ENCODE measurements at regions not wholly inside any gene's neighbourhood (a gene's known extent, or its start where the extent isn't known, plus 50 kb on each side); places are given as distances from the start of the nearest gene placed in this dataset.

DNA sequence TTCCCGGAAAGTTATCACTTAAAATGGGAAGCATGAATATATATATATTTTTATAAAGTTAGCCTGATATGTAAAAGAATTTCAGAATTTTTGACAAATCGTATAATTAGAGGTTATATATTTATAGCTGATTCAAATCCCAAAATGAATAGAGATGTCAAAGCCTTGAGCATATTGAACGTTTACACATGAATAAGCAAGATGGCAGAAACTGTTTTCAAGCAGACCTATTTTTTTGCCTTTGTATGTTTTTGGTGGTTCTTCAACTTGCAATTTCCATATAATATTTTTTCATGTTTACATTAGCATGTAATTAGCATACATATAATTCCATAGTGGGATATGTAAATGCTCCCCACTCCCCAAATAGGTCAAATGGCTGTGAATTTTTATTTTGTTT is 189.9 kb downstream of the PRL start:
- Histone ChIP-seq H3K36me3 (ENCODE audit: control insufficient read depth in 2 of 2, extremely low read depth in 1 of 2, insufficient read depth in 2 of 2, low read length in 2 of 2) (peaks cover 0 to 2% of the 10 kb centered on the region in 2 experiments), H3K4me2 (ENCODE audit: insufficient read depth, low read length) (no peak overlapping the region), H4K20me1 (replicated peaks; ENCODE audit: control insufficient read depth, extremely low read depth, insufficient read depth, low read length) (no peaks in the 10 kb centered on the region), H3K9ac (replicated peaks; ENCODE audit: extremely low read depth, insufficient read depth, low read length) (no peak overlapping the region), H3K27ac (ENCODE audit: insufficient read depth, low read depth, low read length) (no peak overlapping the region), H3K4me3 (replicated peaks in 1 of 3; ENCODE audit: insufficient read depth in 1 of 3, low read depth in 1 of 3, low read length in 3 of 3) (no peak overlapping the region), H2AFZ (ENCODE audit: low read depth, low read length) (no peak overlapping the region), H3K79me2 (ENCODE audit: control insufficient read depth, insufficient read depth, low read length) (no peaks in the 10 kb centered on the region), H3K9me3 (replicated peaks; ENCODE audit: control insufficient read depth, insufficient read depth, low read length) (no peaks in the 10 kb centered on the region), H3K27me3 (ENCODE audit: control insufficient read depth in 2 of 2, insufficient read depth in 2 of 2, low read length in 2 of 2) (no peaks in the 10 kb centered on the region), H3K9me1 (replicated peaks; ENCODE audit: control insufficient read depth, extremely low read depth, insufficient read depth, low read length) (no peaks in the 10 kb centered on the region), H3K4me1 (ENCODE audit: control insufficient read depth, extremely low read depth, insufficient read depth, low read length) (no peaks in the 10 kb centered on the region)
- ChIA-PET POLR2A (no interaction called here), CTCF (no interaction called here)
- DNase-seq (ENCODE audit: low read depth, low spot score), result no peak
- no TSS peak for BruUV-seq (replicated peaks)
- intact Hi-C loops (cut with micrococcal nuclease) (no loop called here), dilution Hi-C loops (cut with MboI; ENCODE audit: extremely low pct_ligation_motif_present, low sequenced_read_pairs) (no loop called here)
- no peak for FAIRE-seq
- TF ChIP-seq JUN (IDR thresholded peaks at IDR 0.05; ENCODE audit: borderline replicate concordance, insufficient read depth, insufficient read length, low read depth) (no peak), FOS (IDR thresholded peaks at IDR 0.05; ENCODE audit: borderline replicate concordance, insufficient read depth, low read length) (no peak), POLR2AphosphoS5 (IDR thresholded peaks at IDR 0.05; ENCODE audit: insufficient read depth, low read depth, low read length) (no peak), MYC (IDR thresholded peaks at IDR 0.05; ENCODE audit: low read depth, low read length) (no peak), POLR2A (IDR thresholded peaks at IDR 0.05; ENCODE audit: low read depth, low read length) (no peak)
- TF ChIP-seq, protein P1, sequence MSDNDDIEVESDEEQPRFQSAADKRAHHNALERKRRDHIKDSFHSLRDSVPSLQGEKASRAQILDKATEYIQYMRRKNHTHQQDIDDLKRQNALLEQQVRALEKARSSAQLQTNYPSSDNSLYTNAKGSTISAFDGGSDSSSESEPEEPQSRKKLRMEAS (IDR thresholded peaks at IDR 0.05; ENCODE audit: insufficient read depth, insufficient read length), result no peak

GRCh38 chr6:22108199-22108598 is 188.6 kb downstream of the PRL start:
- H3K79me2 ChIP-seq (ENCODE audit: control insufficient read depth, insufficient read depth, low read length), result no peaks in the 10 kb centered on the region
- no peaks in the 10 kb centered on the region for H3K9me3 ChIP-seq (replicated peaks; ENCODE audit: control insufficient read depth, insufficient read depth, low read length)
- H3K9me1 ChIP-seq (replicated peaks; ENCODE audit: control insufficient read depth, extremely low read depth, insufficient read depth, low read length), result no peaks in the 10 kb centered on the region
- dilution Hi-C loops (cut with MboI; ENCODE audit: extremely low pct_ligation_motif_present, low sequenced_read_pairs), result no loop called here
- no peak for DNase-seq (ENCODE audit: low read depth, low spot score)
- H3K27ac ChIP-seq (ENCODE audit: insufficient read depth, low read depth, low read length), result no peak overlapping the region
- intact Hi-C loops (cut with micrococcal nuclease), result no loop called here
- peaks cover 0 to 2% of the 10 kb centered on the region in 2 experiments for H3K36me3 ChIP-seq (ENCODE audit: control insufficient read depth in 2 of 2, extremely low read depth in 1 of 2, insufficient read depth in 2 of 2, low read length in 2 of 2)
- TF ChIP-seq, protein P2, sequence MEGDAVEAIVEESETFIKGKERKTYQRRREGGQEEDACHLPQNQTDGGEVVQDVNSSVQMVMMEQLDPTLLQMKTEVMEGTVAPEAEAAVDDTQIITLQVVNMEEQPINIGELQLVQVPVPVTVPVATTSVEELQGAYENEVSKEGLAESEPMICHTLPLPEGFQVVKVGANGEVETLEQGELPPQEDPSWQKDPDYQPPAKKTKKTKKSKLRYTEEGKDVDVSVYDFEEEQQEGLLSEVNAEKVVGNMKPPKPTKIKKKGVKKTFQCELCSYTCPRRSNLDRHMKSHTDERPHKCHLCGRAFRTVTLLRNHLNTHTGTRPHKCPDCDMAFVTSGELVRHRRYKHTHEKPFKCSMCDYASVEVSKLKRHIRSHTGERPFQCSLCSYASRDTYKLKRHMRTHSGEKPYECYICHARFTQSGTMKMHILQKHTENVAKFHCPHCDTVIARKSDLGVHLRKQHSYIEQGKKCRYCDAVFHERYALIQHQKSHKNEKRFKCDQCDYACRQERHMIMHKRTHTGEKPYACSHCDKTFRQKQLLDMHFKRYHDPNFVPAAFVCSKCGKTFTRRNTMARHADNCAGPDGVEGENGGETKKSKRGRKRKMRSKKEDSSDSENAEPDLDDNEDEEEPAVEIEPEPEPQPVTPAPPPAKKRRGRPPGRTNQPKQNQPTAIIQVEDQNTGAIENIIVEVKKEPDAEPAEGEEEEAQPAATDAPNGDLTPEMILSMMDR (IDR thresholded peaks at IDR 0.05; ENCODE audit: extremely low read depth in 1 of 2, insufficient read depth in 1 of 2, low read depth in 1 of 2, low read length in 2 of 2), result no peak
- TF ChIP-seq FOS (IDR thresholded peaks at IDR 0.05; ENCODE audit: borderline replicate concordance, insufficient read depth, low read length) (no peak), MYC (IDR thresholded peaks at IDR 0.05; ENCODE audit: low read depth, low read length) (no peak), POLR2A (IDR thresholded peaks at IDR 0.05; ENCODE audit: low read depth, low read length) (no peak), POLR2AphosphoS5 (IDR thresholded peaks at IDR 0.05; ENCODE audit: insufficient read depth, low read depth, low read length) (no peak), JUN (IDR thresholded peaks at IDR 0.05; ENCODE audit: borderline replicate concordance, insufficient read depth, insufficient read length, low read depth) (no peak), EZH2 (IDR thresholded peaks at IDR 0.05; ENCODE audit: borderline replicate concordance, low read depth, low read length, severe bottlenecking) (no peak), GATA2 (IDR thresholded peaks at IDR 0.05; ENCODE audit: insufficient read depth, insufficient read length, low read depth, low read length) (no peak)
- TF ChIP-seq, protein P1 (IDR thresholded peaks at IDR 0.05; ENCODE audit: insufficient read depth, insufficient read length), result no peak
- no peak overlapping the region for H3K4me2 ChIP-seq (ENCODE audit: insufficient read depth, low read length)
- no peaks in the 10 kb centered on the region for H4K20me1 ChIP-seq (replicated peaks; ENCODE audit: control insufficient read depth, extremely low read depth, insufficient read depth, low read length)
- H2AFZ ChIP-seq (ENCODE audit: low read depth, low read length), result no peak overlapping the region
- no peak for FAIRE-seq
- H3K9ac ChIP-seq (replicated peaks; ENCODE audit: extremely low read depth, insufficient read depth, low read length), result no peak overlapping the region
- ChIA-PET CTCF (no interaction called here), POLR2A (no interaction called here)
- no TSS peak for BruUV-seq (replicated peaks)
- no peak overlapping the region for H3K4me3 ChIP-seq (replicated peaks in 1 of 3; ENCODE audit: insufficient read depth in 1 of 3, low read depth in 1 of 3, low read length in 3 of 3)
- H3K4me1 ChIP-seq (ENCODE audit: control insufficient read depth, extremely low read depth, insufficient read depth, low read length), result peaks cover 9% of the 10 kb centered on the region
- H3K27me3 ChIP-seq (ENCODE audit: control insufficient read depth in 2 of 2, insufficient read depth in 2 of 2, low read length in 2 of 2), result no peaks in the 10 kb centered on the region

All from endothelial cell of umbilical vein (primary cell).